ENCODE measurements at regions not wholly inside any gene's neighbourhood (a gene's known extent, or its start where the extent isn't known, plus 50 kb on each side); places are given as distances from the start of the nearest gene placed in this dataset.

GRCh38 chr3:18057471-18058091 lies 315.1 kb upstream of the TBC1D5 start:
- intact Hi-C loops (cut with DNase I, micrococcal nuclease): no loop called here
- no peaks in the 10 kb centered on the region for H3K36me3 Mint-ChIP-seq (ENCODE audit: low read depth)
- CTCF ChIA-PET: no interaction called here

DNA sequence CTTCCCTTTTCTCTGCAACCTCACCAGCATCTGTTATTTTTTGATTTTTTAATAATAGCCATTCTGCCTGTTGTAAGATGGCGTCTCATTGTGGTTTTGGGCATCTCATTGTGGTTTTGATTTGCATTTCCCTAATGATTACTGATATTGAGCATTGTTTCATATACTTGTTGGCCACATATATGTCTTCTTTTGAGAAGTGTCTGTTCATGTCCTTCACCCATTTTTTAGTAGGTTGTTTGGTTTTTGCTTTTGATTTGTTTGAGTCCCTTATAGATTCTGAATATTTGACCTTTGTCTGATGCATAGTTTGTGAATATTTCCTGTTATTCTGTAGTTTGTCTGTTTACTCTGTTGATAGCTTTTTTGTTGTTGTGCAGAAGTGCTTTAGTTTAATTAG lies 312.2 kb upstream of the TBC1D5 start:
- CTCF ChIA-PET: no interaction called here
- intact Hi-C loops (cut with DNase I, micrococcal nuclease): no loop called here

More at GRCh38 chr3:18057471-18058091, 315.1 kb upstream of the TBC1D5 start:
- H3K9me3 ChIP-seq (ENCODE audit: control insufficient read depth in 1 of 2, insufficient read depth in 1 of 2, low read length in 2 of 2): peaks cover 0 to 6% of the 10 kb centered on the region in 2 experiments
- Mint-ChIP-seq H3K9me3 (peaks cover 4% of the 10 kb centered on the region), H3K4me3 (no peak overlapping the region), H3K4me1 (ENCODE audit: low read depth) (no peaks in the 10 kb centered on the region), H3K27ac (no peak overlapping the region), H3K27me3 (no peaks in the 10 kb centered on the region)
- no peaks in the 10 kb centered on the region for H3K27me3 ChIP-seq (ENCODE audit: control insufficient read depth in 1 of 2, insufficient read depth in 2 of 2, low read length in 2 of 2)
- POLR2A ChIA-PET: no interaction called here
- TF ChIP-seq, protein P1, sequence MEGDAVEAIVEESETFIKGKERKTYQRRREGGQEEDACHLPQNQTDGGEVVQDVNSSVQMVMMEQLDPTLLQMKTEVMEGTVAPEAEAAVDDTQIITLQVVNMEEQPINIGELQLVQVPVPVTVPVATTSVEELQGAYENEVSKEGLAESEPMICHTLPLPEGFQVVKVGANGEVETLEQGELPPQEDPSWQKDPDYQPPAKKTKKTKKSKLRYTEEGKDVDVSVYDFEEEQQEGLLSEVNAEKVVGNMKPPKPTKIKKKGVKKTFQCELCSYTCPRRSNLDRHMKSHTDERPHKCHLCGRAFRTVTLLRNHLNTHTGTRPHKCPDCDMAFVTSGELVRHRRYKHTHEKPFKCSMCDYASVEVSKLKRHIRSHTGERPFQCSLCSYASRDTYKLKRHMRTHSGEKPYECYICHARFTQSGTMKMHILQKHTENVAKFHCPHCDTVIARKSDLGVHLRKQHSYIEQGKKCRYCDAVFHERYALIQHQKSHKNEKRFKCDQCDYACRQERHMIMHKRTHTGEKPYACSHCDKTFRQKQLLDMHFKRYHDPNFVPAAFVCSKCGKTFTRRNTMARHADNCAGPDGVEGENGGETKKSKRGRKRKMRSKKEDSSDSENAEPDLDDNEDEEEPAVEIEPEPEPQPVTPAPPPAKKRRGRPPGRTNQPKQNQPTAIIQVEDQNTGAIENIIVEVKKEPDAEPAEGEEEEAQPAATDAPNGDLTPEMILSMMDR (IDR thresholded peaks at IDR 0.05): no peak
- H3K27ac ChIP-seq (ENCODE audit: low read depth in 1 of 2, low read length in 2 of 2): no peak overlapping the region
- DNase-seq (no peak), ATAC-seq (ENCODE audit: poor library complexity) (no peak)
- H3K4me1 ChIP-seq (ENCODE audit: insufficient read depth, low read length): no peaks in the 10 kb centered on the region
- no peak overlapping the region for H3K4me3 ChIP-seq (ENCODE audit: low read length)
- no peaks in the 10 kb centered on the region for H3K36me3 ChIP-seq (ENCODE audit: insufficient read depth, low read length)

GRCh38 chr3:18051306-18051705 lies 308.9 kb upstream of the TBC1D5 start:
- H3K36me3 Mint-ChIP-seq (ENCODE audit: low read depth): no peaks in the 10 kb centered on the region
- DNase-seq (no peak), ATAC-seq (ENCODE audit: poor library complexity) (no peak)
- TF ChIP-seq, protein P1 (IDR thresholded peaks at IDR 0.05): no peak
- no peaks in the 10 kb centered on the region for H3K4me1 ChIP-seq (ENCODE audit: insufficient read depth, low read length)
- intact Hi-C loops (cut with DNase I, micrococcal nuclease): no loop called here
- ChIA-PET POLR2A (no interaction called here), CTCF (no interaction called here)
- H3K4me3 Mint-ChIP-seq: no peak overlapping the region
- no peaks in the 10 kb centered on the region for H3K27me3 ChIP-seq (ENCODE audit: control insufficient read depth in 1 of 2, insufficient read depth in 2 of 2, low read length in 2 of 2)
- H3K4me1 Mint-ChIP-seq (ENCODE audit: low read depth): no peaks in the 10 kb centered on the region
- peaks cover 0 to 6% of the 10 kb centered on the region in 2 experiments for H3K9me3 ChIP-seq (ENCODE audit: control insufficient read depth in 1 of 2, insufficient read depth in 1 of 2, low read length in 2 of 2)
- H3K4me3 ChIP-seq (ENCODE audit: low read length): no peak overlapping the region
- H3K36me3 ChIP-seq (ENCODE audit: insufficient read depth, low read length): no peaks in the 10 kb centered on the region
- H3K27me3 Mint-ChIP-seq: no peaks in the 10 kb centered on the region
- no peak overlapping the region for H3K27ac Mint-ChIP-seq
- no peak overlapping the region for H3K27ac ChIP-seq (ENCODE audit: low read depth in 1 of 2, low read length in 2 of 2)
- peaks cover 4% of the 10 kb centered on the region for H3K9me3 Mint-ChIP-seq

More for the DNA sequence above, 312.2 kb upstream of the TBC1D5 start:
- DNase-seq (no peak), ATAC-seq (ENCODE audit: poor library complexity) (no peak)
- Histone ChIP-seq H3K27me3 (ENCODE audit: control insufficient read depth in 1 of 2, insufficient read depth in 2 of 2, low read length in 2 of 2) (no peaks in the 10 kb centered on the region), H3K4me3 (ENCODE audit: low read length) (no peak overlapping the region), H3K36me3 (ENCODE audit: insufficient read depth, low read length) (no peaks in the 10 kb centered on the region), H3K27ac (ENCODE audit: low read depth in 1 of 2, low read length in 2 of 2) (no peak overlapping the region), H3K9me3 (ENCODE audit: control insufficient read depth in 1 of 2, insufficient read depth in 1 of 2, low read length in 2 of 2) (peaks cover 0 to 6% of the 10 kb centered on the region in 2 experiments), H3K4me1 (ENCODE audit: insufficient read depth, low read length) (no peaks in the 10 kb centered on the region)
- POLR2A ChIA-PET: no interaction called here
- H3K4me1 Mint-ChIP-seq (ENCODE audit: low read depth): no peaks in the 10 kb centered on the region
- no peaks in the 10 kb centered on the region for H3K36me3 Mint-ChIP-seq (ENCODE audit: low read depth)
- peaks cover 4% of the 10 kb centered on the region for H3K9me3 Mint-ChIP-seq
- no peaks in the 10 kb centered on the region for H3K27me3 Mint-ChIP-seq
- no peak overlapping the region for H3K27ac Mint-ChIP-seq
- no peak overlapping the region for H3K4me3 Mint-ChIP-seq
- TF ChIP-seq, protein P1 (IDR thresholded peaks at IDR 0.05): no peak
